Tibial nerve (tissue), 4 donors: ENCODE measurements at regions not wholly inside any gene's neighbourhood (a gene's known extent, or its start where the extent isn't known, plus 50 kb on each side); places are given as distances from the start of the nearest gene placed in this dataset.

Experiments used
- CTCF ChIP-seq, 5 experiments: fragments of 200-600 bp in 3 of 5; fragments of 450-650 bp in 2 of 5; sonication (generic) in 3 of 5; IDR thresholded peaks; one replicate each; pipeline ENCODE4 v1.5.1; 2016 to 2019; ENCODE audit warnings: antibody characterized with exemption in 5 of 5, mild to moderate bottlenecking in 3 of 5, moderate library complexity in 2 of 5
- EP300 ChIP-seq, 2 donors: sonication (generic); formaldehyde crosslinking; IDR thresholded peaks; one replicate each; pipeline ENCODE4 v1.6.1; 2017; ENCODE audit warnings: antibody characterized with exemption in 2 of 2, mild to moderate bottlenecking in 1 of 2
- POLR2A ChIP-seq, 2 donors: fragments of 450-650 bp; IDR thresholded peaks; one replicate each; pipeline ENCODE4 v1.6.1; 2017; ENCODE audit warnings: antibody characterized with exemption in 2 of 2, mild to moderate bottlenecking in 2 of 2, moderate library complexity in 2 of 2

DNA sequence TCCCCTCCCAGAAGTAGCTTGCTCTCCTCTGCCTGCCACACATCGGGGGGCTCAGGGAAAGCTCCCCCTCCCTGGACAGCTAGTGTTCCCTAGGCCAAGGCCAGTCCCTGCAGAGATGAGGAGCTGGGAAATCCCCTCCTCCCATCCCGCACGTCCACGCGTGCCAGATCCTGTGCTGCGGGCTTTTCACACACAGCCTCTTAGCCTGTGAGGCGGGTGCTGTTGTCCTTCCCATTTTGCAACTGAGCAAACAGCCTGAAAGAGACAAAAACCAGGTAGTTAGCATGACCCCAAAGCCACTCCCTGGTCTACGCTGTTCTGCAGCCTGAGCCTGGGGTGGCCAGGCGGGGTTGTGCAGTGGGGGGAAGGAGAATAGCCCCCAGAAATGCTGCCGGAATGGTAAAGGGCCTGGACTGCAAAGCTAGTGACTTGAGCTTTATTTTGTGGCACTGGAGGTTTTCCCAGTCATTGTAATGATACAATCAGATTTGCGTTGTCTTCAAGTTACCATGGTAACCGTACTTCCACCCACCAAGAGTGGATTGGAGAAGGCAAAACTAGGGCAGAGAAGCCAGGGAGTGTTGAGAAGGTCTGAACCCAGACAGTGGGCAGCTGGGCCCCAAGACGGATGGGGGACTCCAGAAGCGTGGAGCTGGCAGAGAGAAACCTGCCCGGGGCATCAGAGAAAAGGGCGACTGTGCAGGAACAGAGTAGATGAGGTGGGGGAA lies 98.6 kb upstream of the KCTD7 start:
- TF ChIP-seq CTCF (IDR thresholded peaks at IDR 0.05) (no peak), POLR2A (IDR thresholded peaks at IDR 0.05) (no peak), EP300 (IDR thresholded peaks at IDR 0.05) (no peak)
